Ovary (tissue), 7 donors: ENCODE measurements at regions not wholly inside any gene's neighbourhood (a gene's known extent, or its start where the extent isn't known, plus 50 kb on each side); places are given as distances from the start of the nearest gene placed in this dataset.

Experiments
- DNase-seq, 5 donors: peaks; one replicate each; pipeline ENCODE4 v3.0.0-alpha.2; 2019 to 2020
- H3K27ac ChIP-seq, 2 donors: fragments of 200-600 bp; one replicate each; pipeline versions ENCODE4 v1.5.1 to v1.8.0; 2019 to 2022
- H3K27me3 ChIP-seq: fragments of 200-600 bp; one replicate; pipeline ENCODE4 v1.8.0; 2022
- H3K36me3 ChIP-seq: fragments of 200-600 bp; sonication (generic); one replicate; pipeline ENCODE4 v1.5.1; 2019
- H3K4me1 ChIP-seq: one replicate; pipeline ENCODE4 v1.8.1; 2013; ENCODE audit warnings: mild to moderate bottlenecking, moderate library complexity; ENCODE audit not compliant: insufficient read depth
- H3K4me3 ChIP-seq: fragments of 200-600 bp; sonication (generic); one replicate; pipeline ENCODE4 v1.5.1; 2017
- H3K9me3 ChIP-seq, 2 donors: fragments of 200-600 bp in 1 of 2; sonication (generic) in 1 of 2; one replicate each; pipeline versions ENCODE4 v1.5.1 to v1.8.1; 2013 to 2019; ENCODE audit warnings: mild to moderate bottlenecking in 1 of 2, moderate library complexity in 1 of 2
- EP300 ChIP-seq: sonication (generic); formaldehyde crosslinking; IDR thresholded peaks from one replicate; pipeline ENCODE4 v1.6.1; 2017; ENCODE audit warnings: antibody characterized with exemption
- POLR2A ChIP-seq: fragments of 450-650 bp; IDR thresholded peaks from one replicate; pipeline ENCODE4 v1.6.1; 2017; ENCODE audit warnings: antibody characterized with exemption, mild to moderate bottlenecking, moderate library complexity
- WGBS, 3 donors: extraction: QIAGEN DNeasy Blood & Tissue Kit in 1 of 3; methylation state at CpG; one replicate each; pipeline versions ENCODE4 v1.1.5 to v1.1.7; 2013 to 2017; 5-methylcytosine and 5-hydroxymethylcytosine counted together
- intact Hi-C, 4 donors: fragments of 100-400 bp; cut with DNase I; formaldehyde crosslinking; loops; one replicate each; pipeline versions ENCODE4 v1.11.0 to v1.15.1; 2022 to 2023
- TF ChIP-seq, protein P1 (sequence below), 3 donors: fragments of 450-650 bp in 2 of 3; fragments of 200-600 bp in 1 of 3; IDR thresholded peaks; one replicate each; pipeline versions ENCODE4 v1.5.1 to v1.8.0; 2016 to 2022; ENCODE audit warnings: antibody characterized with exemption in 3 of 3, mild to moderate bottlenecking in 1 of 3
- donor health status: DM: no; HTN: no; CAD: no; lungs with moderate emphysema.
- donor health status: DM: no; HTN: no; CAD: no.
- donor health status: Bipolar disorder and iron deficiency.
- donor health status: DM: no; HTN: no; CAD: no.
- donor health status: DM: yes; HTN: yes; CAD: no.

DNA sequence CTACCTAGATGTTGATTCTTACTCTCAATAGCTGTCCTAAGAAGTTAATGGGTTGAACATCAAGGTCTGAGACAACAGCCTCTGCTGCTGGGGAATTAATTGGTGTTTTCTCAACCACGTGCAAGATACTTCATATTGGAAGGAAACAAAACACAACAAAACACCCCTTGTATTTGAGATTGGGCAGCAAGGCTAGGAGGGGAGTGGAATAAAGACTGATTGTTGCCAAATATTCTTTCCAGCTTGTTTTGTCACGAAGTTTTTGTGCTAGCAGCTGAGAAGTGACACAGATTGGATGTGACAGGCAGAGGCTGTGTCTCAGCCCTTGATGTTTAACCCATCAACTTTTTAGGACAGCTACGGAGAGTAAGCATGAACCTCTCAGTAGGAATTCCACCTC is 808.4 kb downstream of the IGSF11 start:
- Histone ChIP-seq H3K4me1 (no peaks in the 10 kb centered on the region), H3K27ac (no peak overlapping the region), H3K27me3 (no peaks in the 10 kb centered on the region), H3K9me3 (no peaks in the 10 kb centered on the region), H3K4me3 (no peak overlapping the region), H3K36me3 (no peaks in the 10 kb centered on the region)
- DNase-seq: no peak
- no peak for TF ChIP-seq POLR2A
- TF ChIP-seq, protein P1, sequence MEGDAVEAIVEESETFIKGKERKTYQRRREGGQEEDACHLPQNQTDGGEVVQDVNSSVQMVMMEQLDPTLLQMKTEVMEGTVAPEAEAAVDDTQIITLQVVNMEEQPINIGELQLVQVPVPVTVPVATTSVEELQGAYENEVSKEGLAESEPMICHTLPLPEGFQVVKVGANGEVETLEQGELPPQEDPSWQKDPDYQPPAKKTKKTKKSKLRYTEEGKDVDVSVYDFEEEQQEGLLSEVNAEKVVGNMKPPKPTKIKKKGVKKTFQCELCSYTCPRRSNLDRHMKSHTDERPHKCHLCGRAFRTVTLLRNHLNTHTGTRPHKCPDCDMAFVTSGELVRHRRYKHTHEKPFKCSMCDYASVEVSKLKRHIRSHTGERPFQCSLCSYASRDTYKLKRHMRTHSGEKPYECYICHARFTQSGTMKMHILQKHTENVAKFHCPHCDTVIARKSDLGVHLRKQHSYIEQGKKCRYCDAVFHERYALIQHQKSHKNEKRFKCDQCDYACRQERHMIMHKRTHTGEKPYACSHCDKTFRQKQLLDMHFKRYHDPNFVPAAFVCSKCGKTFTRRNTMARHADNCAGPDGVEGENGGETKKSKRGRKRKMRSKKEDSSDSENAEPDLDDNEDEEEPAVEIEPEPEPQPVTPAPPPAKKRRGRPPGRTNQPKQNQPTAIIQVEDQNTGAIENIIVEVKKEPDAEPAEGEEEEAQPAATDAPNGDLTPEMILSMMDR (IDR thresholded peaks at IDR 0.05): no peak
- no peak for TF ChIP-seq EP300
- intact Hi-C loops: no loop called here
- WGBS, 3 donors: 64 to 75% (median 72%) methylated on average over 3 of the region's 3 CpGs

DNA sequence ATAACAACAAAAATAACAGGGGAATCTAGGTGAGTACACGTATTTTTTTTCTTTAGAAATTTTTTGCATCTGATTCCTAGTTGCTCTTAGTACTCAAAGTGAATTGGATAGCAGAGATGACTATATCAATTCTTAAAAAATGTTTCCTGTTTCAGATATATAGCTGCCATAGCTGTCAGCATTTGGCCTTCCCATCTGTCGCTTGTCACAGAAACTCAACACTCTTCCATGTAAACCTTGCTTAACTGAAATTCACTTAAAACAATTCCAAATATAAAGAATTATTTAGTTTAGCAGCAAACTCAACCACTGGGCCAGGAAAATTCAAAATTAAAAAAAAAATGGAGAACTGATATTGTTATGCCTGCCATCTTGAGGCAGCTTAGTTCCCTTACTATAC is 807.5 kb downstream of the IGSF11 start:
- Histone ChIP-seq H3K4me1 (no peaks in the 10 kb centered on the region), H3K36me3 (no peaks in the 10 kb centered on the region), H3K27me3 (no peaks in the 10 kb centered on the region), H3K9me3 (no peaks in the 10 kb centered on the region), H3K27ac (no peak overlapping the region), H3K4me3 (no peak overlapping the region)
- TF ChIP-seq POLR2A: no peak
- TF ChIP-seq EP300: no peak
- TF ChIP-seq, protein P1 (IDR thresholded peaks at IDR 0.05): no peak
- DNase-seq: no peak
- intact Hi-C loops: no loop called here
- 84 to 91% (median 86%) methylated on average over 2 of the region's 2 CpGs for WGBS, 3 donors

DNA sequence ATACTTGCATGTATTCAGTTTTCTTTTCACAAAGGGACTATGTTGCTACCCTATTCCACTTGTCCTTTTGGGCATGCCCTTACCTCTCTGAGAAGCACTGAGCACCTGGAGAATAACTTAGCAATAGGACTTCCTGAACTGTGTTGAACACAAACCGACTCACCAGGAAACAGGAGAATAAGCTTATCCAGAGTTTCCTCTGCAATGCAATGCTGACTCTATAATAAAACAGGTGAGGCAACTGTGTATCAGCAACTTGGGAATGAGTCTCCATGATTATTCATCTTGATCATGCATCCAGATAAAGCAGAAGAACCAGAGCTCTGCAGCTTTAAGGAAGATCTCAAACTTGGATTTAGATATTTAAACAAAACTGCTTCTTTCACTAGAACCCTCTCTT is 806.5 kb downstream of the IGSF11 start:
- intact Hi-C loops: no loop called here
- H3K36me3 ChIP-seq: no peaks in the 10 kb centered on the region
- H3K27ac ChIP-seq: no peak overlapping the region
- no peaks in the 10 kb centered on the region for H3K9me3 ChIP-seq
- no peaks in the 10 kb centered on the region for H3K4me1 ChIP-seq
- no peak overlapping the region for H3K4me3 ChIP-seq
- 69 to 88% (median 75%) methylated on average over 1 of the region's 1 CpG for WGBS, 3 donors
- H3K27me3 ChIP-seq: no peaks in the 10 kb centered on the region
- TF ChIP-seq, protein P1 (IDR thresholded peaks at IDR 0.05): no peak
- TF ChIP-seq EP300 (no peak), POLR2A (no peak)
- DNase-seq: no peak

DNA sequence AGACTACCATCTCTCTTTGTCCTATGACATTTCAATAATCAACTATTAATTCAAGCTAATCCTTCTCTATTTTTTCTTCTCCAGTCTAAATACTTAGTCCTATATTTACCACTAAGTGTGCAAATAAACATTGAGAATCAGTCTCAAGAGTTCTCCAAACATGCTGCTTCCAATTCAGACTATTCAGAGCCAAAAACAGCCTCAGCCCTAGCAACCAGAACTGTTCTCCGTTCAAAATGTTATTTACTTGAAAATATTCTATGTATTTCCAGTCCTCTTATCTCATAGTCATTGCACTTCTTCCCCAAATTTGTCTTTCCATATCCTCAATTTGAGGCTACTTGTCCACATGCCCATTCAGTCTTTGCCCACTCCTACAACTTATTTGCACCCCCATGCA is 805.5 kb downstream of the IGSF11 start:
- H3K27me3 ChIP-seq: no peaks in the 10 kb centered on the region
- no peaks in the 10 kb centered on the region for H3K36me3 ChIP-seq
- no peak for DNase-seq
- TF ChIP-seq, protein P1 (IDR thresholded peaks at IDR 0.05): no peak
- TF ChIP-seq EP300: no peak
- TF ChIP-seq POLR2A: no peak
- H3K4me1 ChIP-seq: no peaks in the 10 kb centered on the region
- intact Hi-C loops: no loop called here
- no peaks in the 10 kb centered on the region for H3K9me3 ChIP-seq
- WGBS, 3 donors: 15 to 23% (median 23%) methylated on average over 1 of the region's 1 CpG
- no peak overlapping the region for H3K4me3 ChIP-seq
- H3K27ac ChIP-seq: no peak overlapping the region

DNA sequence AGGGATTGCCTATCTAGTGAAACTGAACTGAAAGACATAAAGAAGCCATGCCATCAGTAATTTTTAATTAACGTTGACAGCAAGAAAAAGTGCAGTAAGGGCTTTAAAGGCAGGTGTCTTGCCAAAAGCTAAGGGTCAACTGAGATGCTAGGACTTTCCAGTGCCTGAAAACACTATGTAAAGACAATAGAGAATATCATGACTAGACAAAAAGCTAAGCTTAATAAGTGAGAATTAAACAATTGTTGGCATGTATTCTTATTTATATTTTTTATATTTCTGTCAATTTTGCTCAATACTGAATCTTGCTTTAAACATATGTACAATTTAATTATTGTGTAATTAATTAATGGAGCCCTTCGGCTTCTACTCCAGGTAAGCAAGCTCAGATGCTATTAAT is 803.1 kb downstream of the IGSF11 start:
- TF ChIP-seq POLR2A (no peak), EP300 (no peak)
- TF ChIP-seq, protein P1 (IDR thresholded peaks at IDR 0.05): no peak
- Histone ChIP-seq H3K4me1 (no peaks in the 10 kb centered on the region), H3K27ac (no peak overlapping the region), H3K36me3 (no peaks in the 10 kb centered on the region), H3K4me3 (no peak overlapping the region), H3K27me3 (no peaks in the 10 kb centered on the region), H3K9me3 (no peaks in the 10 kb centered on the region)
- WGBS, 3 donors: 50 to 64% (median 58%) methylated on average over 2 of the region's 2 CpGs
- no peak for DNase-seq
- intact Hi-C loops: no loop called here
